Testis (tissue), 2 donors: ENCODE measurements at regions not wholly inside any gene's neighbourhood (a gene's known extent, or its start where the extent isn't known, plus 50 kb on each side); places are given as distances from the start of the nearest gene placed in this dataset.
"Not testable (repeated sequence)": the region's sequence is repeated elsewhere in the genome, so short reads cannot be mapped to it uniquely, and the experiment has no call there.

Experiments used
- DNase-seq: peaks from one replicate; pipeline ENCODE4 v3.0.0-alpha.2; 2019
- H3K27ac ChIP-seq, 2 donors: fragments of 200-600 bp; sonication (generic); one replicate each; pipeline ENCODE4 v1.5.1; 2019
- H3K27me3 ChIP-seq: fragments of 200-600 bp; sonication (generic); one replicate; pipeline ENCODE4 v1.5.1; 2019
- H3K36me3 ChIP-seq: fragments of 200-600 bp; sonication (generic); one replicate; pipeline ENCODE4 v1.5.1; 2017; ENCODE audit warnings: low read depth; ENCODE audit errors: missing control alignments
- H3K4me1 ChIP-seq: fragments of 200-600 bp; sonication (generic); one replicate; pipeline ENCODE4 v1.5.1; 2019
- H3K4me3 ChIP-seq, 2 donors: fragments of 200-600 bp; sonication (generic); one replicate each; pipeline ENCODE4 v1.5.1; 2017 to 2019
- H3K9me3 ChIP-seq: fragments of 200-600 bp; sonication (generic); one replicate; pipeline ENCODE4 v1.5.1; 2017
- POLR2A ChIP-seq: fragments of 450-650 bp; IDR thresholded peaks from one replicate; pipeline ENCODE4 v1.6.1; 2017; ENCODE audit warnings: antibody characterized with exemption, mild to moderate bottlenecking, moderate library complexity
- WGBS, 2 donors: methylation state at CpG; one replicate each; pipeline ENCODE4 v1.1.5; 2018; 5-methylcytosine and 5-hydroxymethylcytosine counted together
- intact Hi-C: fragments of 100-400 bp; cut with DNase I; formaldehyde crosslinking; loops from one replicate; pipeline ENCODE4 v1.15.1; 2023; ENCODE audit warnings: low total_unique reads
- TF ChIP-seq, protein P1 (sequence below), 3 experiments: fragments of 450-650 bp in 2 of 3; fragments of 200-600 bp in 1 of 3; sonication (generic) in 1 of 3; IDR thresholded peaks; one replicate each; pipeline ENCODE4 v1.5.1; 2016 to 2019; ENCODE audit warnings: antibody characterized with exemption in 3 of 3, mild to moderate bottlenecking in 2 of 3, moderate library complexity in 1 of 3

GRCh38 chrX:1874899-1875298 lies 260.0 kb downstream of the ASMT start:
- no peak overlapping the region for H3K4me3 ChIP-seq
- WGBS, 2 donors: 87 to 90% methylated on average over 9 of the region's 9 CpGs
- no peak for TF ChIP-seq POLR2A
- TF ChIP-seq, protein P1, sequence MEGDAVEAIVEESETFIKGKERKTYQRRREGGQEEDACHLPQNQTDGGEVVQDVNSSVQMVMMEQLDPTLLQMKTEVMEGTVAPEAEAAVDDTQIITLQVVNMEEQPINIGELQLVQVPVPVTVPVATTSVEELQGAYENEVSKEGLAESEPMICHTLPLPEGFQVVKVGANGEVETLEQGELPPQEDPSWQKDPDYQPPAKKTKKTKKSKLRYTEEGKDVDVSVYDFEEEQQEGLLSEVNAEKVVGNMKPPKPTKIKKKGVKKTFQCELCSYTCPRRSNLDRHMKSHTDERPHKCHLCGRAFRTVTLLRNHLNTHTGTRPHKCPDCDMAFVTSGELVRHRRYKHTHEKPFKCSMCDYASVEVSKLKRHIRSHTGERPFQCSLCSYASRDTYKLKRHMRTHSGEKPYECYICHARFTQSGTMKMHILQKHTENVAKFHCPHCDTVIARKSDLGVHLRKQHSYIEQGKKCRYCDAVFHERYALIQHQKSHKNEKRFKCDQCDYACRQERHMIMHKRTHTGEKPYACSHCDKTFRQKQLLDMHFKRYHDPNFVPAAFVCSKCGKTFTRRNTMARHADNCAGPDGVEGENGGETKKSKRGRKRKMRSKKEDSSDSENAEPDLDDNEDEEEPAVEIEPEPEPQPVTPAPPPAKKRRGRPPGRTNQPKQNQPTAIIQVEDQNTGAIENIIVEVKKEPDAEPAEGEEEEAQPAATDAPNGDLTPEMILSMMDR (IDR thresholded peaks at IDR 0.05): no peak
- intact Hi-C loops: no loop called here
- H3K27me3 ChIP-seq: no peaks in the 10 kb centered on the region
- H3K36me3 ChIP-seq: no peaks in the 10 kb centered on the region
- no peaks in the 10 kb centered on the region for H3K4me1 ChIP-seq
- H3K9me3 ChIP-seq: no peaks in the 10 kb centered on the region
- no peak overlapping the region for H3K27ac ChIP-seq
- no peak for DNase-seq

GRCh38 chrX:1876041-1876440 lies 261.2 kb downstream of the ASMT start:
- Histone ChIP-seq H3K36me3 (no peaks in the 10 kb centered on the region), H3K4me3 (no peak overlapping the region), H3K9me3 (no peaks in the 10 kb centered on the region), H3K4me1 (no peaks in the 10 kb centered on the region), H3K27me3 (no peaks in the 10 kb centered on the region), H3K27ac (no peak overlapping the region)
- TF ChIP-seq, protein P1 (IDR thresholded peaks at IDR 0.05): no peak
- no peak for TF ChIP-seq POLR2A
- intact Hi-C loops: no loop called here
- DNase-seq: no peak
- WGBS, 2 donors: 95 to 98% methylated on average over 7 of the region's 7 CpGs

DNA sequence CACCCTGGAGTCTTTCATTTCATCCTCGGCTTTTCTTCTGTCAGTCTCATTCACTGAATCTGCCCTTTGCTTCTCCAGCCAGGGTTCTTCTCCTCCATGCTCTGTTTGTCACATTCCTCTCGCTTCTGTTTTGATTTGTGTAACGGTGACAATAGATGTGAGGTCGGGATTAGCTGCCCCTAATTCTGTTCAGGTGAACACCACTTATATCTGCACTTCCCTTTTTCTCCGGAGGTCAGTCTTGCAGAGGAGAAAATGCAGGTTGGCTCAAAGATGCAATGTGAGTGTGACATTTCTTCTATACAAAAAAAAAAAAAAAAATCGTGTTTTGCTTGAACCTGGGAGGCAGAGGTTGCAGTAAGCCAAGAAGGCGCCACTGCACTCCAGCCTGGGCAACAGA lies 262.9 kb downstream of the ASMT start:
- DNase-seq: no peak
- TF ChIP-seq POLR2A: no peak
- H3K27me3 ChIP-seq: no peaks in the 10 kb centered on the region
- intact Hi-C loops: no loop called here
- no peaks in the 10 kb centered on the region for H3K9me3 ChIP-seq
- H3K4me1 ChIP-seq: no peaks in the 10 kb centered on the region
- H3K27ac ChIP-seq: no peak overlapping the region
- no peak overlapping the region for H3K4me3 ChIP-seq
- no peaks in the 10 kb centered on the region for H3K36me3 ChIP-seq
- 73% methylated on average over 7 of the region's 7 CpGs for WGBS, 2 donors

- H3K27ac ChIP-seq: not testable (repeated sequence)
Measured at GRCh38 chrX:1880884-1881817, 266.3 kb downstream of the ASMT start.

GRCh38 chrX:1883772-1884171 lies 268.9 kb downstream of the ASMT start:
- intact Hi-C loops: no loop called here
- no peak for TF ChIP-seq POLR2A
- TF ChIP-seq, protein P1 (IDR thresholded peaks at IDR 0.05): no peak
- WGBS, 2 donors: 69 to 71% methylated on average over 7 to 8 of the region's 8 CpGs
- Histone ChIP-seq H3K4me1 (no peaks in the 10 kb centered on the region), H3K9me3 (no peaks in the 10 kb centered on the region), H3K4me3 (no peak overlapping the region), H3K36me3 (no peaks in the 10 kb centered on the region), H3K27me3 (no peaks in the 10 kb centered on the region), H3K27ac (no peak overlapping the region)
- no peak for DNase-seq

More at GRCh38 chrX:1880884-1881817, 266.3 kb downstream of the ASMT start:
- H3K9me3 ChIP-seq, H3K4me3 ChIP-seq, intact Hi-C loops, H3K27me3 ChIP-seq, H3K4me1 ChIP-seq, DNase-seq, H3K36me3 ChIP-seq: not testable (repeated sequence)
- WGBS, 2 donors: 90 to 91% methylated on average over 10 of the region's 10 CpGs

GRCh38 chrX:1884446-1884845 lies 269.6 kb downstream of the ASMT start:
- H3K27ac ChIP-seq: no peak overlapping the region
- H3K4me3 ChIP-seq: no peak overlapping the region
- no peak for TF ChIP-seq POLR2A
- TF ChIP-seq, protein P1 (IDR thresholded peaks at IDR 0.05): no peak
- H3K27me3 ChIP-seq: no peaks in the 10 kb centered on the region
- H3K9me3 ChIP-seq: no peaks in the 10 kb centered on the region
- no peaks in the 10 kb centered on the region for H3K36me3 ChIP-seq
- intact Hi-C loops: no loop called here
- no peak for DNase-seq
- 93 to 95% methylated on average over 1 of the region's 1 CpG for WGBS, 2 donors
- no peaks in the 10 kb centered on the region for H3K4me1 ChIP-seq
